Nephron progenitor cell (in vitro differentiated cells): ENCODE measurements at regions not wholly inside any gene's neighbourhood (a gene's known extent, or its start where the extent isn't known, plus 50 kb on each side); places are given as distances from the start of the nearest gene placed in this dataset.

Experiments
- DNase-seq: peaks from one replicate; pipeline ENCODE4 v3.0.0; 2021
- H3K27ac Mint-ChIP-seq: 2 replicates; pipeline ENCODE4 v1.8.0; 2021; ENCODE audit warnings: mild to moderate bottlenecking, moderate library complexity, mixed read lengths
- H3K27me3 Mint-ChIP-seq: 2 replicates; pipeline ENCODE4 v1.8.0; 2021; ENCODE audit warnings: mild to moderate bottlenecking, low read depth, mixed read lengths; ENCODE audit not compliant: poor library complexity
- H3K36me3 Mint-ChIP-seq: 2 replicates; pipeline ENCODE4 v1.8.0; 2021; ENCODE audit warnings: low read depth, mixed read lengths
- H3K4me1 Mint-ChIP-seq: 2 replicates; pipeline ENCODE4 v1.8.0; 2021; ENCODE audit warnings: mixed read lengths
- H3K4me3 Mint-ChIP-seq: 2 replicates; pipeline ENCODE4 v1.8.0; 2021; ENCODE audit warnings: mild to moderate bottlenecking, moderate library complexity, mixed read lengths
- H3K9me3 Mint-ChIP-seq: 2 replicates; pipeline ENCODE4 v1.8.0; 2021; ENCODE audit warnings: mild to moderate bottlenecking, moderate library complexity, mixed read lengths
- CTCF ChIP-seq: fragments of 200-600 bp; sonication (generic); IDR thresholded peaks from 2 replicates; pipeline ENCODE4 v1.5.0; 2021; ENCODE audit warnings: antibody characterized with exemption

- no peaks in the 10 kb centered on the region for H3K4me1 Mint-ChIP-seq
These were observed 1035.1 kb downstream of the DTWD2 start for GRCh38 chr5:117953272-117953671.

GRCh38 chr5:117947836-117948235, 1040.5 kb downstream of the DTWD2 start:
- DNase-seq, result no peak
- no peaks in the 10 kb centered on the region for H3K9me3 Mint-ChIP-seq
- no peak overlapping the region for H3K27ac Mint-ChIP-seq
- no peak for TF ChIP-seq CTCF
- H3K4me1 Mint-ChIP-seq, result peaks cover 6% of the 10 kb centered on the region
- H3K4me3 Mint-ChIP-seq, result no peak overlapping the region
- no peaks in the 10 kb centered on the region for H3K36me3 Mint-ChIP-seq
- no peaks in the 10 kb centered on the region for H3K27me3 Mint-ChIP-seq

More at GRCh38 chr5:117953272-117953671, 1035.1 kb downstream of the DTWD2 start:
- TF ChIP-seq CTCF, result no peak
- no peaks in the 10 kb centered on the region for H3K36me3 Mint-ChIP-seq
- no peak for DNase-seq
- H3K9me3 Mint-ChIP-seq, result no peaks in the 10 kb centered on the region
- H3K27me3 Mint-ChIP-seq, result no peaks in the 10 kb centered on the region
- H3K4me3 Mint-ChIP-seq, result no peak overlapping the region
- H3K27ac Mint-ChIP-seq, result peak overlapping the region; percentile 57

GRCh38 chr5:117947121-117947520, 1041.2 kb downstream of the DTWD2 start:
- H3K27me3 Mint-ChIP-seq, result no peaks in the 10 kb centered on the region
- no peak for DNase-seq
- TF ChIP-seq CTCF, result no peak
- no peak overlapping the region for H3K4me3 Mint-ChIP-seq
- H3K4me1 Mint-ChIP-seq, result peaks cover 6% of the 10 kb centered on the region
- no peaks in the 10 kb centered on the region for H3K36me3 Mint-ChIP-seq
- no peaks in the 10 kb centered on the region for H3K9me3 Mint-ChIP-seq
- no peak overlapping the region for H3K27ac Mint-ChIP-seq

GRCh38 chr5:117945258-117945657, 1043.1 kb downstream of the DTWD2 start:
- H3K27ac Mint-ChIP-seq, result no peak overlapping the region
- H3K4me1 Mint-ChIP-seq, result peaks cover 6% of the 10 kb centered on the region
- H3K9me3 Mint-ChIP-seq, result no peaks in the 10 kb centered on the region
- no peaks in the 10 kb centered on the region for H3K27me3 Mint-ChIP-seq
- TF ChIP-seq CTCF, result no peak
- no peak for DNase-seq
- H3K36me3 Mint-ChIP-seq, result no peaks in the 10 kb centered on the region
- H3K4me3 Mint-ChIP-seq, result no peak overlapping the region

GRCh38 chr5:117943541-117943940, 1044.8 kb downstream of the DTWD2 start:
- Mint-ChIP-seq H3K4me3 (no peak overlapping the region), H3K36me3 (no peaks in the 10 kb centered on the region)

More at GRCh38 chr5:117943541-117943940, 1044.8 kb downstream of the DTWD2 start:
- H3K27ac Mint-ChIP-seq, result peak overlapping the region; percentile 52
- DNase-seq, result no peak
- peaks cover 6% of the 10 kb centered on the region for H3K4me1 Mint-ChIP-seq
- no peaks in the 10 kb centered on the region for H3K27me3 Mint-ChIP-seq
- TF ChIP-seq CTCF, result no peak
- no peaks in the 10 kb centered on the region for H3K9me3 Mint-ChIP-seq
